ENCODE measurements at regions not wholly inside any gene's neighbourhood (a gene's known extent, or its start where the extent isn't known, plus 50 kb on each side); places are given as distances from the start of the nearest gene placed in this dataset.

DNA sequence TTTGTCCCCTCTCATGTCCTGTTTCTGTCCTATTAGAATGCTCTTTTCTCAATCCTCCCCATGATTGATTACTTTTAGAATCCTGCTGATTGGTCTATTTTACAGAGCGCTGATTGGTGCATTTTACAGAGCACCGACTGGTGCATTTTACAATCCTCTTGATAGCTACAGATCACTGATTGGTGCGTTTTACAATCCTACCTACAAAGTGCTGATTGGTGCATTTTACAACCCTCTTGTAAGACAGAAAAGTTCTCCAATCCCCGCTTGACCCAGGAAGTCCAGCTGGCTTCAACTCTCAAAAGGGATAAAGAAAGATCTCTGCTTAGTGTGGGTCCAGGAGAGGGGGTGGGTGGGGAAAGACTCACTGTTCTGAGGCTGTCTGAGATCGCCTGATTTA lies 71.3 kb downstream of the DHRS2 start:
- DNase-seq (ENCODE audit: extremely low read depth, low read depth): no peak
- TF ChIP-seq, protein P1, sequence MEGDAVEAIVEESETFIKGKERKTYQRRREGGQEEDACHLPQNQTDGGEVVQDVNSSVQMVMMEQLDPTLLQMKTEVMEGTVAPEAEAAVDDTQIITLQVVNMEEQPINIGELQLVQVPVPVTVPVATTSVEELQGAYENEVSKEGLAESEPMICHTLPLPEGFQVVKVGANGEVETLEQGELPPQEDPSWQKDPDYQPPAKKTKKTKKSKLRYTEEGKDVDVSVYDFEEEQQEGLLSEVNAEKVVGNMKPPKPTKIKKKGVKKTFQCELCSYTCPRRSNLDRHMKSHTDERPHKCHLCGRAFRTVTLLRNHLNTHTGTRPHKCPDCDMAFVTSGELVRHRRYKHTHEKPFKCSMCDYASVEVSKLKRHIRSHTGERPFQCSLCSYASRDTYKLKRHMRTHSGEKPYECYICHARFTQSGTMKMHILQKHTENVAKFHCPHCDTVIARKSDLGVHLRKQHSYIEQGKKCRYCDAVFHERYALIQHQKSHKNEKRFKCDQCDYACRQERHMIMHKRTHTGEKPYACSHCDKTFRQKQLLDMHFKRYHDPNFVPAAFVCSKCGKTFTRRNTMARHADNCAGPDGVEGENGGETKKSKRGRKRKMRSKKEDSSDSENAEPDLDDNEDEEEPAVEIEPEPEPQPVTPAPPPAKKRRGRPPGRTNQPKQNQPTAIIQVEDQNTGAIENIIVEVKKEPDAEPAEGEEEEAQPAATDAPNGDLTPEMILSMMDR (IDR thresholded peaks at IDR 0.05; ENCODE audit: low read depth, low read length, missing control alignments): no peak
- H3K4me3 ChIP-seq (replicated peaks; ENCODE audit: low read depth, low read length): no peak overlapping the region

DNA sequence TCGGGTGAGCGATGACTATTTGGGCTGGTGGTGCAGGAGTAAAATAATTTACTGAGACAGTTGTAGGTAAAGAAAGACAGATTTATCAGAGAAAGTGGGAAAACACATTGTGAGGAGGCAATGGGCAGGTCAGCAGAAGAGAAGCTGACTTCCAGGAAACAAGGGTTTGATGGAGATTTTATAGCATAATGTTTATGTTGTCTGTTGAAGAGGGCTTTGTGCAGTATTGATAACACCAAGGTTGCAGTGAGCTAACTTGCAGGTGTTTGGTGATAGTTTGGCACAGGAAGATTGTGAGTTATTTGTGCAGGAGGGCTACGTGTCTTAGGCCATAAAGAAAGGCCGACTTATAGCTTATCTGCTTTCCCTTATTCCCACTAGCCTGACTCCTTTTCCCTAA lies 72.2 kb downstream of the DHRS2 start:
- no peak overlapping the region for H3K4me3 ChIP-seq (replicated peaks; ENCODE audit: low read depth, low read length)
- DNase-seq (ENCODE audit: extremely low read depth, low read depth): no peak
- TF ChIP-seq, protein P1 (IDR thresholded peaks at IDR 0.05; ENCODE audit: low read depth, low read length, missing control alignments): no peak

DNA sequence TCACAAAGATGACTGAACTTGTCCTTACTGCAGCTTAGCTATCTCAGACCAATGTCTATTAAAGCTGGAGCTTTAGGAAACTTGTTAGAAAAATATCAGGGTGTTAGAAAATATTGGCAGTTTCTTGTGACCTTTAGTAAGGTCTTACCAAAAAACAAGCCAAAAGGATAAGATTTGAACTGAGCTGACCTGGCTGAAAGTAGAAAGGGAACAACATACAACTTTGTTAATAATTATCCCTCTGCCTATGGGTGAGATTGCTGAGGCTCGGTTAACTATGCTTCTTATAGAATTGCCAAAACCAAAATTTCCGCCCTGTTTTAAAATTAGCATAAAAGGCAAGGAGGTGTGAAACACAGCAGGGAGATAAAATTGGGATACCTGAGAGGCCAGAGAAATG lies 73.8 kb downstream of the DHRS2 start:
- DNase-seq (ENCODE audit: extremely low read depth, low read depth): no peak
- TF ChIP-seq, protein P1 (IDR thresholded peaks at IDR 0.05; ENCODE audit: low read depth, low read length, missing control alignments): no peak
- no peak overlapping the region for H3K4me3 ChIP-seq (replicated peaks; ENCODE audit: low read depth, low read length)

DNA sequence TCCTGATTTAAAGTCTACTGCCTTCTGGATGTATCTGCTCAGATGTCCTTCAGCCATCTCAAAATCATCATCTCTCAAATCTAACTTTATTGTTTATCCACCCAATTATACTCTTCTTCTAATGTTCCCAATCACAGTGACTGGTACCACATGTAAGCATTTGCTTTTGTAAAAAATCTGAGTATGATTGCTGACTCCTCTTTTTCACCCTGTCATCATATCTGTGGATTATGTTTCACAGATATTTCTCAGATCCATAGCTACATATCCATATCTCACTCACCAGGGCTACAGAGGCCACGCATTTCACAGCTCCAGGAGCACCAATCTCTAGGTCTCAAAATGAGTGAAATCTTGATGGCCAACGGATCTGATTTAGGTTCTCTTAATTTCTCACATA lies 76.1 kb downstream of the DHRS2 start:
- H3K4me3 ChIP-seq (replicated peaks; ENCODE audit: low read depth, low read length): no peak overlapping the region
- DNase-seq (ENCODE audit: extremely low read depth, low read depth): no peak
- TF ChIP-seq, protein P1 (IDR thresholded peaks at IDR 0.05; ENCODE audit: low read depth, low read length, missing control alignments): no peak

DNA sequence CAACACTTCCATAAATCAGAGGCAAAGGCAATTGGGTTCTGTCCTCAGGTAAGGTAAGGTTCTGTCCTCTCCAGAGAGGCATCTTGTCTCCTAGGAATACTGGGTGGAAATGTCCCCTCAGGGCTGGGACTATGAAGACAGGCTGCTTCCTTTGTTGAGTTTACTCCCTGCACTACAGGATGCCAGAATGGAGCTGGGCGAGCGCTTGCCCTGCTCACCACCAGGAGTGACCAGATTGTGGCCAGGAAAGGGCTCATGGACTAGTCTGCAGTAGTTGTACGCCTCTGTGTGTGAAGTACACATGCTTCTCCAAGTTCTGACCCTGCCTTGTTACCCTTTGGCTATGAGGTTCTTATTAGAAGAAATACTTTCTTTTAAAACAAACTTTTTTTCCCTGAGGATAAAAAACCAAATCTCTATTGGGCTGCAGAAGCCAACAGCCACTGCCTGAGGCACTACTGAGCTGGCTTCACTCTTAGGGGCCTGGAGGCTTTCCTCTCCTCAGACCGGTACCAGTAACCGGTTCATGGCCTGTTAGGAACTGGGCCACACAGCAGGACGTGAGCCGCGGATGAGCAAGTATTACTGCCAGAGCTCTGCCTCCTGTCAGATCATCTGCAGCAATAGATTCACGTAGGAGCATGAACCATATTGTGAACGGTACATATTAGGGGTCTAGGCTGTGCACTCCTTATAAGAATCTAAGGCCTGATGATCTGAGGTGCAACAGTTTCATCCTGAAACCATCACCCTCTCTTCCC lies 83.2 kb downstream of the DHRS2 start:
- TF ChIP-seq, protein P1 (IDR thresholded peaks at IDR 0.05; ENCODE audit: low read depth, low read length, missing control alignments): no peak
- H3K4me3 ChIP-seq (replicated peaks; ENCODE audit: low read depth, low read length): no peak overlapping the region

DNA sequence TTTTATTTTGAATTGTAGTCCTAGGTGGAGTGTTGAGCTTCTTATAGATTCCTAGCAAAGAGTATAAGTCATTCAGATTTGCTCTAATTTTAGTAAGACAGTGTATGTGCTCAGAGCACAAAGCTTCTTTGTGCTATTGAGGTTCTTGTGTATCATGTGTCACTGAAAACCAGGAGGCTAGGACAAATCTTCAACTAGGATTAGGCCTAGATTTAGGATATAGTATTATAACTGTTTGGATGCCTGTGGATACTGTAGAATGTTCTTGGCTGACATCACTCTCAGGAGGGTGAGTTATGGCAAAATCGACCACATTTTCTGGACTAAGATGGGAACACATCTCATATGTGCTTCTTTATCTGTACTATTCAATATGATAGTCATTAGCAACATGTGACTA lies 86.5 kb downstream of the DHRS2 start:
- DNase-seq (ENCODE audit: extremely low read depth, low read depth): no peak
- H3K4me3 ChIP-seq (replicated peaks; ENCODE audit: low read depth, low read length): no peak overlapping the region
- TF ChIP-seq, protein P1 (IDR thresholded peaks at IDR 0.05; ENCODE audit: low read depth, low read length, missing control alignments): no peak

More for the DNA sequence above, 83.2 kb downstream of the DHRS2 start:
- no peak for DNase-seq (ENCODE audit: extremely low read depth, low read depth)

DNA sequence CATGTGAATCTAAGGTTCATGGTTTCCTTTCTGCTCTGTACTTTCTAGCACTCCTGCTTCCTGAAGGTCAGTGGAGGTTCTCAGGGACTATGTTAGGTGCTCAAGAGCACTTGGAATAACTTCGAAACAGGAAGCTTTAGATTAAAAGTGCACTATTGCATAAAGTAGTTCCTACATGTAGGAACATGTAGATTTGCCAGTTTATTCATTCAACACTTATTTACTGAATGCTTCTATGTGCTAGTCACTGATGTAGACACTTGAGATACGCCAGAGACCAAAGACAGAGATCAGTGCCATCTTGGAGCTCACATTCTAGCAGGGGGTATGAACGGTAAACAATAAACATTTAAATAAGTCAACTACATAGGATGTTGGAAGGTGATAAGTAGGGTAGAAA lies 87.7 kb downstream of the DHRS2 start:
- H3K4me3 ChIP-seq (replicated peaks; ENCODE audit: low read depth, low read length): no peak overlapping the region
- TF ChIP-seq, protein P1 (IDR thresholded peaks at IDR 0.05; ENCODE audit: low read depth, low read length, missing control alignments): no peak
- DNase-seq (ENCODE audit: extremely low read depth, low read depth): no peak
